ENCODE measurements at regions not wholly inside any gene's neighbourhood (a gene's known extent, or its start where the extent isn't known, plus 50 kb on each side); places are given as distances from the start of the nearest gene placed in this dataset.
A peak's percentile ranks its signal among the peaks of the same experiment; 100 is the strongest.

GRCh38 chr1:182235952-182236650 lies 155.5 kb downstream of the GLUL start (continued):
- TF ChIP-seq HMBOX1 (IDR thresholded peaks at IDR 0.05), result no peak
- TF ChIP-seq SP1 (CRISPR knock-in tag; IDR thresholded peaks at IDR 0.05), result peak; percentile 44
- no peak for TF ChIP-seq ETV6 (IDR thresholded peaks at IDR 0.05; ENCODE audit: borderline replicate concordance in 1 of 2, low read depth in 2 of 2, low read length in 1 of 2)
- no peak for TF ChIP-seq ETV6 (CRISPR knock-in tag; IDR thresholded peaks at IDR 0.05; ENCODE audit: borderline replicate concordance)
- no peak for TF ChIP-seq BRCA1 (IDR thresholded peaks at IDR 0.05)
- TF ChIP-seq BRCA1 (CRISPR knock-in tag; IDR thresholded peaks at IDR 0.05), result no peak
- no peak for TF ChIP-seq SETDB1 (IDR thresholded peaks at IDR 0.05; ENCODE audit: low read length)
- TF ChIP-seq CHCHD3 (CRISPR knock-in tag; IDR thresholded peaks at IDR 0.05), result no peak
- no peak for TF ChIP-seq HIVEP1 (CRISPR knock-in tag; IDR thresholded peaks at IDR 0.05)
- peak; percentile 45 for TF ChIP-seq TAF9B (IDR thresholded peaks at IDR 0.05; ENCODE audit: partially characterized antibody)
- TF ChIP-seq ZNF280B (CRISPR knock-in tag; IDR thresholded peaks at IDR 0.05), result no peak
- TF ChIP-seq HNRNPH1 (optimal IDR thresholded peaks at IDR 0.05; ENCODE audit: low read depth, low read length), result no peak
- TF ChIP-seq ZSCAN29 (IDR thresholded peaks at IDR 0.05), result no peak
- TF ChIP-seq ZNF143 (CRISPR knock-in tag; IDR thresholded peaks at IDR 0.05), result no peak
- no peak for TF ChIP-seq ELK3 (CRISPR knock-in tag; IDR thresholded peaks at IDR 0.05)
- no peak for TF ChIP-seq STAG1 (CRISPR knock-in tag; IDR thresholded peaks at IDR 0.05; ENCODE audit: borderline replicate concordance)
- TF ChIP-seq ZNF124 (CRISPR knock-in tag; IDR thresholded peaks at IDR 0.05), result no peak
- peak; percentile 74; the same call in 1 of the 2 replicates for TF ChIP-seq NCOA1 (IDR thresholded peaks at IDR 0.05; ENCODE audit: low read depth)
- TF ChIP-seq ZNF586 (CRISPR knock-in tag; conservative IDR thresholded peaks at IDR 0.05), result no peak
- peak; percentile 95 for TF ChIP-seq NCOR1 (IDR thresholded peaks at IDR 0.05)
- no peak for TF ChIP-seq PBX2 (CRISPR knock-in tag; IDR thresholded peaks at IDR 0.05; ENCODE audit: low read depth)
- TF ChIP-seq PBX2 (tag; conservative IDR thresholded peaks at IDR 0.05; ENCODE audit: low read depth), result peak; percentile 77
- TF ChIP-seq CBX1 (IDR thresholded peaks at IDR 0.05; ENCODE audit: low read depth), result no peak
- no peak for TF ChIP-seq ZBTB1 (CRISPR knock-in tag; IDR thresholded peaks at IDR 0.05; ENCODE audit: borderline replicate concordance, low read depth)
- TF ChIP-seq XRCC3 (IDR thresholded peaks at IDR 0.05), result no peak
- TF ChIP-seq NFXL1 (CRISPR knock-in tag; IDR thresholded peaks at IDR 0.05), result no peak

Data from K562 (cell line).